GM08714 (cell line): ENCODE measurements at regions not wholly inside any gene's neighbourhood (a gene's known extent, or its start where the extent isn't known, plus 50 kb on each side); places are given as distances from the start of the nearest gene placed in this dataset.

Source experiments
- H3K4me3 ChIP-seq: fragments of 200-500 bp; sonication (Bioruptor generic); 2 replicates; pipeline ENCODE4 v1.5.1; 2014; ENCODE audit warnings: mild to moderate bottlenecking, low read length, inconsistent platforms
- ZNF274 ChIP-seq: IDR thresholded peaks from 2 replicates; pipeline ENCODE4 v1.6.1; 2012; ENCODE audit warnings: mild to moderate bottlenecking, low read depth, low read length

GRCh38 chr20:60131375-60131774 is 173.2 kb downstream of the CDH26 start:
- TF ChIP-seq ZNF274: no peak

GRCh38 chr20:60132162-60132826 is 174.1 kb downstream of the CDH26 start:
- TF ChIP-seq ZNF274: no peak

More at GRCh38 chr20:60131375-60131774, 173.2 kb downstream of the CDH26 start:
- no peak overlapping the region for H3K4me3 ChIP-seq

GRCh38 chr20:60132827-60133670 is 174.8 kb downstream of the CDH26 start:
- TF ChIP-seq ZNF274: no peak
- H3K4me3 ChIP-seq: no peak overlapping the region

More at GRCh38 chr20:60132162-60132826, 174.1 kb downstream of the CDH26 start:
- no peak overlapping the region for H3K4me3 ChIP-seq

- H3K4me3 ChIP-seq: no peak overlapping the region
- no peak for TF ChIP-seq ZNF274
These were observed 177.1 kb downstream of the CDH26 start for GRCh38 chr20:60135276-60135675.

GRCh38 chr20:60136645-60137401 is 178.6 kb downstream of the CDH26 start:
- no peak overlapping the region for H3K4me3 ChIP-seq
- no peak for TF ChIP-seq ZNF274

GRCh38 chr20:60137657-60138245 is 179.5 kb downstream of the CDH26 start:
- TF ChIP-seq ZNF274: no peak
- H3K4me3 ChIP-seq: peak overlapping the region; percentile 58; the same call in 1 of the 2 replicates

- TF ChIP-seq ZNF274: no peak
These were observed 180.3 kb downstream of the CDH26 start for GRCh38 chr20:60138256-60139220.

GRCh38 chr20:60139663-60140446 is 181.6 kb downstream of the CDH26 start:
- no peak for TF ChIP-seq ZNF274
- H3K4me3 ChIP-seq: no peak overlapping the region

More at GRCh38 chr20:60138256-60139220, 180.3 kb downstream of the CDH26 start:
- H3K4me3 ChIP-seq: peak overlapping the region; percentile 58; the same call in 1 of the 2 replicates

- no peak for TF ChIP-seq ZNF274
- H3K4me3 ChIP-seq: no peak overlapping the region
These were observed 184.4 kb downstream of the CDH26 start for GRCh38 chr20:60142587-60142986.

GRCh38 chr20:60143261-60143842 is 185.1 kb downstream of the CDH26 start:
- TF ChIP-seq ZNF274: no peak
- H3K4me3 ChIP-seq: no peak overlapping the region

GRCh38 chr20:60144404-60144803 is 186.2 kb downstream of the CDH26 start:
- no peak overlapping the region for H3K4me3 ChIP-seq
- no peak for TF ChIP-seq ZNF274
